ENCODE measurements at regions not wholly inside any gene's neighbourhood (a gene's known extent, or its start where the extent isn't known, plus 50 kb on each side); places are given as distances from the start of the nearest gene placed in this dataset.
"Not testable (repeated sequence)": the region's sequence is repeated elsewhere in the genome, so short reads cannot be mapped to it uniquely, and the experiment has no call there.

GRCh38 chr6:150683320-150683719 lies 83.6 kb downstream of the PLEKHG1 start:
- DNase-seq (no peak), ATAC-seq (peak; percentile 20)

GRCh38 chr6:150684161-150684560 lies 84.5 kb downstream of the PLEKHG1 start:
- ATAC-seq (no peak), DNase-seq (no peak)

DNA sequence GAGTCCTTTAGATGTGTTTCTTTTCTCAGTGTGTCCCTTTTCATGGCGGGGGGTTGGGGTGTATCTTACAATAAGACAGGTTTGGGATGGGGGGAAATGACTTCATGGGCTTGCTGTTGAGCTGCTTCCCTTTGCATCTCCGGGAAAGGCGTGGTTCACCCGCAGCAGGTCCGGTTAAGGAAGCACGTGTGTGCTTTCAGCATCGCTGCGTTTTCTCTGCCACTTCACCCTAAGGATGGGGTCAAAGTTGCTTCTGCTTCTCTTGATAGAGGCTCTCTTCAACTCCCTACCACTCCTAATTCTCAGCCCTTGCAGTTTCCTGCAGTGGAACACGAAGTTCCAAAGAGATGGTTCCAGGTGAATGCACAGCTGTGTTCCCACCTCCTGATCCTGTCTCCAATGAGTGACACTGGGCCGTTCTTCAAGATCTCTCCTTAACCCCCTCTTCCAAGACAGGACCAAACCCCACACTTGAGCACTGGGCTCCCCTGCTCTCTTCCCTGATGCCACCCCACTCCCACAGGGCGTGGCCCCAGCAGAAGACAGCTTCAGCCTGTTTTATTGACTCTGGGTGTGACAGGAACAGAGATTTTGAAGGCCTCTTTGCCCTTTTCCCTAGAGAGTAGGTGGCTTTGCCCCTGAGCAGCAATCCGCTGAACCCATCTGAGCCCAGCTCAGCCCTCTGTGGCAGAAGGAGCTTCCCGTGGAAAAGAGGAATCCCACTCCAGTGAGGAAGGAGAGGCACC lies 85.2 kb downstream of the PLEKHG1 start:
- ATAC-seq (no peak), DNase-seq (no peak)

DNA sequence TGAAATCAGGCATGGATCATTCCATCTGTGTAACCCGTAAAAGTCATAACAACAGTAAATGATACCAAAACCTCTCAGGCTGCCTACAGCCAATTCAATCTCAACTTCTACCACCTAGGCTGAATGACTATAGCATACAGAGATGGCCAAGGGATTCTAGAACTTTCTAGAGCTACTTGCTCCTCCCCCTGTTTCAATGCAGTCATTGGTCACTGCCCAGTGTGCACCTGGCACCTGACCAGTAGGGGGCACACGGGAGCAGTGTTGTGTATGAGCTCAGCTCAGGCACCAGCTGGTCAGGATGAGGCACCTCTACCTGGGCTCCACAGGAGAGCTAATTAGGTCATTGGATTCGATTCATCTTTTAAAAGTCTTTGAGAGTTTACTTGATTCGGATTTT lies 86.2 kb downstream of the PLEKHG1 start:
- ATAC-seq = peak; percentile 62
- peak; percentile 67 for DNase-seq

- no peak for ATAC-seq
- no peak for DNase-seq
Measured at GRCh38 chr6:150686566-150686965, 86.9 kb downstream of the PLEKHG1 start.

DNA sequence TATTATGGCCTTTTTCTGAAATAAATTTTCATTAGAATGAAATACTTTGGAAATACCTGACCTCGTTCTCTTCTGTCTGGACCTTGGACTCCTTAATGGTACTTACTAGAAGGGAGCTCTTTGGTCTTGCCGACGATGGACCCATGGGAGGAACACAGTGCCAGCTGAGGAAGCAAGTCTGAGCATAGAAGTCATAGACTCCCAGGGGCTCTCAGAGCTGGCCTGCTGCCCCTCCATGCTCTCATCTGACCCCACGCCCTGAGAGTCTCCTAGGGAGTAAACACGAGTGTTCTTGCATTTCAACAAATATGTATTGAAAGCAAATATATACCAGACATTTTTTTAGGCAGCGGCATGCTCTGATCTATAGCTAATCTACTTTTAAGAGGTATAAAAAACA lies 87.8 kb downstream of the PLEKHG1 start:
- no peak for ATAC-seq
- DNase-seq = no peak

- no peak for DNase-seq
- no peak for ATAC-seq
Measured at GRCh38 chr6:150689900-150690590, 90.4 kb downstream of the PLEKHG1 start.

- ATAC-seq (no peak), DNase-seq (no peak)
Measured at GRCh38 chr6:150690681-150691080, 91.0 kb downstream of the PLEKHG1 start.

GRCh38 chr6:150691463-150691862 lies 91.8 kb downstream of the PLEKHG1 start:
- ATAC-seq = no peak

DNA sequence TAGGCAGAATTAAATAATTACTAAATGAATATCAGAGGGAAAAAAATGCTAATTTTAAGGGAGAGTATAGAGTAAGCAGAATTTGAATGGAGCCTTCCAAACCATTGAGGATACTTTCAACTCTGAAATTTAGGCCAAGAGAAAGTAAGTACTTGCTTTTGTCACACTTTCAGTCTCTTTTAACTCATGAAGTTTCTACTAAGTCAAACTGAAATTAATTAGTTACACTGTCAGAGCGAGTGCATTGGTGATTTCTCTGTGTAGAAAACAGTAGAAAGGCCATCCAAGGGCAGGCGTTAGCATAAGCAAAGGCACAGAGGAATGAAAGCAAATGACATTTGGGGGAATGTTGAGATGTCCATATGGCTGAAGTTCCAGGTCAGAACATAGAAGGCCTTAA lies 92.9 kb downstream of the PLEKHG1 start:
- no peak for ATAC-seq
- DNase-seq = no peak

More at GRCh38 chr6:150691463-150691862, 91.8 kb downstream of the PLEKHG1 start:
- no peak for DNase-seq

- ATAC-seq (no peak), DNase-seq (no peak)
Measured at GRCh38 chr6:150694889-150695288, 95.2 kb downstream of the PLEKHG1 start.

DNA sequence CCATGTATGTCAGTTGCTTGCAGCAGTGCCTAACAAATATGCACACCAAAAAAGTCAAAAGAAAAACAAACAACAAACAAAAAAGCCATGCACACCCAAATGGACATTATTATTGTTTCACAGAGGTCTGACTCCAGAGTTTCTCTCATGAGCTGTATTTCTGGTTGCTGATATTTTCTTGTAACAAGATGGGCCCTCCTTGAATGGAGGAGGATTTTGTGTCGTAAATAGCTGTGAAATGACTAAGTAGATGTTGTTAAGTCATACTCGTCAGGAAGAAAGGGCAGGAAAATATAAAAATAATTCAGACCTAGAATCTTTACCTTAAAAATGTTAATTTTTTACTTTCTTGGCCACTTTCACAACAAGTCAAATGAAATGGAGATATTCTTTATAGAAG lies 96.0 kb downstream of the PLEKHG1 start:
- ATAC-seq = no peak
- DNase-seq = no peak

DNA sequence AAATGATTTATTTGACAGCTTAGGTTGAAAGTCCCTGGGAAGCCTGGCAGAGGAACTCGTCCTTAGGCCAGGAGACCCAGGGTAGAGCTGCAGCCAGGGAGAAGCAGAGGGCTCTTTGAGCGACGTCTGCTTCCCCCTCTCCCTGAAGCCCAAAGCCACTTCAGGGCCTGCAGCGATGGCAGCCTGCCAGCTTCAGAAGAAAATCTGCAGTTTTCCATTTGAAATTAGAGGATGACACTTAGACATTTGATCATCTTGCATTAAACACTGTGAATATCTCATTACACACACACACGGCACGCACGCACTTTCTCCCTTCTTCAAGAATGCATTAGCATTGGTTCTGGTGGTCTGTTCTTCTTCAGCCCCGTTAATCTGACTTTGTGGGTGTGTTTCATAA lies 96.5 kb downstream of the PLEKHG1 start:
- ATAC-seq = no peak

GRCh38 chr6:150696918-150697317 lies 97.2 kb downstream of the PLEKHG1 start:
- DNase-seq, ATAC-seq: not testable (repeated sequence)

More for the DNA sequence above, 96.5 kb downstream of the PLEKHG1 start:
- DNase-seq = no peak

GRCh38 chr6:150697515-150697914 lies 97.8 kb downstream of the PLEKHG1 start:
- DNase-seq (no peak), ATAC-seq (no peak)

DNA sequence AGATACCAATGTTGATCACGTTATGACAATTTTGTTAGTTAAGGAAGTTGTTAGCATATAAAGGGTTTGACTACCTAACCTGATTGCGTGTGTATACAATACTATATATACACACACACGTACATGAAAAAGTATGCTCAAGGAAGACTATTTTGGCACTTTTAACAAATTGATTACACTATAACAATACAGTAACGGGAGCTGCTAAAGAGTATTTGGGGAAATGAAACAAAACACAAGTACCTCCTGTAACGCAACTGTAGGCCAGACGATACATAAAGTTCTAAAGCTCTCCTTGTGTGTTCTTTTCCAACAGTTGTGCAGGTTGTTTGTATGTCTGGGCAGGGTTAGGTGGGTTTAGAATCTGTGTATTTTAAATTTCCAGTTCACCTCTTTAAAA lies 98.7 kb downstream of the PLEKHG1 start:
- DNase-seq (no peak), ATAC-seq (no peak)

DNA sequence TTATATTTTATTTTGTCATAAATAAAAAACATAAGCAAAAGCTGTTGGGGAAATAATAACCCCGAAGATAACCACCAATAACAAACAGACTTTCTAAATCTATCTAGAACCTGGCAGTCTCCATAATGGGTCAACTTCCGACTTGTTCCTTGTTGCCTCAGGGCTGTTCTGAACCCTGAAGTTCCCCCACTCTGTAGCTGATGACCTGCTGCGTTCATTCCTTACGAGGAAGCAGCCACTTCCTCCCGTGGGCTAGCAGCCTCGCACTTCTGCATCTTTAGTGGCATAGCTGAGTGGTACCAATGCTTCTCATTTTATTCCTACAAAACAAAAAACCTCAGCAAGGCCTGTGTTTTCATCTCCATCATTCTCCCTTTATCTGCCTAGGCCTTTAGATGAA lies 103.0 kb downstream of the PLEKHG1 start:
- DNase-seq (no peak), ATAC-seq (peak; percentile 28)

- DNase-seq = no peak
- no peak for ATAC-seq
Measured at GRCh38 chr6:150704447-150705192, 104.9 kb downstream of the PLEKHG1 start.

DNA sequence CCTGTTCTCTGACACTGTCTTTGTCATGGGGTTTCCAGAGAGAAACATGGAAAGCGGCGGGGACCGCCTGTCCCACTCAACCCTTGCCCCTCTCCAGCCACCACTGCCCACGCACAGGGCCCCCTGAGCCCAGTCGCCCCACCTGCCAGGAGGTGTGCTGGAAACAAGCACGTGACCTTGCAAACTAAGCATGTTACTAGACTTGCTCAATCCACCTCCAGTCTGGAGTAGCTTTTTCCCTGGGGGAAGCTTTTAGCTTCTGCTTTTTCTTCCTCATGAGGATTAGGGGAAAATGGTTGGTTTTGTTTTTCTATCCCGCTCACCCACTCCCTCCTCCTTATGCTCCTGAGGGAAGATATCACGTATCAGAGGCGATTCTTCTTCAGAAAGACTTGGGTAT lies 105.7 kb downstream of the PLEKHG1 start:
- ATAC-seq (no peak), DNase-seq (no peak)

DNA sequence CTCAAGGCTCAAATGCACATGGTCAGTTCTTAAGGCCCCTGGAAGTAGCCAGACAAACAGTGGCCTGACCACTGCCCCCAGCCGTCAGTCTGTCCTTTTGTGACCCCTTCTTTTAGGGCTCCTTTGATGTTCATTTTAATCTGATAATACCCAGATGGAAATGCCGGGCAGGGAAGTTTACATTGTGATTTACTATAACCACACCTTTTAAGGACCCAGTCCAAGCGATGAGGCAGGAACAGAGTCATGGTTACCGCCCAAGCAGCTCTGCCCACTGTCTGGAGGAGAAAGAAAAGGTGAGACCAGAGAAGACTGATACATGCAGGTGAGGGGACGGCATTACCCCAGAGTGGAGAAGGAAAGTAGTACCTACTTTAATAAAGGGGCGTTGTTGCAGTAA lies 110.6 kb downstream of the PLEKHG1 start:
- no peak for DNase-seq
- no peak for ATAC-seq

DNA sequence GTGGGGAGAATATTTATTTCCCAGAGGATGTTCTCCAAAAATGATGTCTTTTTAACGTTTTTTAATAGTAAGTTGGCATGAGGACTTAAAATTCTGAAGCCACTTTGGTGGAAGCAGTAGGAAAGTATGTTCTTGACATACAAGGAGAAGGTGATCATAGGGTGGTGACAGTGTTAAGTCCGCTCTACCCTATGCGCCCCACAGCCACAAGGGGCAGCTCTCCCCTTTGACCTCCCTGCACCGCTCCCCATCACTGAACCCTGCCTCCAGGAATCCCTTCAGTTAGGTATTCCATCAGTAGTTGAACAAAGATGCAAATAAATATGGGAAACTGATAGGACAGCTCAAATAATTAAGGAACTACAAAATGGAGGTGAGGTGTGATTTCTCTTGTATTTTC lies 111.4 kb downstream of the PLEKHG1 start:
- no peak for ATAC-seq
- DNase-seq = no peak

GRCh38 chr6:150711584-150712504 lies 112.2 kb downstream of the PLEKHG1 start:
- DNase-seq = no peak
- ATAC-seq = no peak
